DND-41 (cell line): ENCODE measurements at regions not wholly inside any gene's neighbourhood (a gene's known extent, or its start where the extent isn't known, plus 50 kb on each side); places are given as distances from the start of the nearest gene placed in this dataset.

Experiments used
- CTCF ChIP-seq: IDR thresholded peaks from 2 replicates; pipeline ENCODE4 v1.5.1; 2012; ENCODE audit warnings: borderline replicate concordance, low read length, moderate library complexity, mild to moderate bottlenecking; ENCODE audit not compliant: poor library complexity, severe bottlenecking; ENCODE audit errors: extremely low read depth
- EZH2 ChIP-seq: IDR thresholded peaks from 3 replicates; pipeline ENCODE4 v1.6.1; 2012; ENCODE audit warnings: borderline replicate concordance, low read depth, mild to moderate bottlenecking, moderate library complexity, low read length, inconsistent platforms; ENCODE audit not compliant: severe bottlenecking

GRCh38 chr4:119682099-119682498 lies 53.5 kb upstream of the PDE5A start:
- no peak for TF ChIP-seq CTCF
- no peak for TF ChIP-seq EZH2
